ENCODE measurements at regions not wholly inside any gene's neighbourhood (a gene's known extent, or its start where the extent isn't known, plus 50 kb on each side); places are given as distances from the start of the nearest gene placed in this dataset.

DNA sequence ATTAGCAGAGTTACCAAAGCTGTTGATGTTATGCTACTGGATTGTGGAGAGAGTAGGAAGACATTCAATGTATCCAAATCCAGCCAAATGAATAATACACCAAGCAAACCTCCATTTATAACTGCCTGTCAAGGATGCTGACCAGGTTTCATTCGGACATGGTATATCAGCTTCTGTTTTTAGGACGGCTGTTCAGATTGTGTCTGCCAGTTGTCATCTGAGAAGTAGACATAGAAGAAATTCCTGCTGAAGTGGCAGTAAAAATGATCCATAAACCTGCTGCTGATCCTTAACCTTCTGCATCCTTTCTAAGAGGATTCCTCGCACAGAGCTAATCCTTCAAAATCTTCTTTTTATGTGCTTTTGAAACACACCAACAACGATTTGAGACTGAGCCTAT, 663.6 kb upstream of the PLXNA2 start:
- TF ChIP-seq, protein P1, sequence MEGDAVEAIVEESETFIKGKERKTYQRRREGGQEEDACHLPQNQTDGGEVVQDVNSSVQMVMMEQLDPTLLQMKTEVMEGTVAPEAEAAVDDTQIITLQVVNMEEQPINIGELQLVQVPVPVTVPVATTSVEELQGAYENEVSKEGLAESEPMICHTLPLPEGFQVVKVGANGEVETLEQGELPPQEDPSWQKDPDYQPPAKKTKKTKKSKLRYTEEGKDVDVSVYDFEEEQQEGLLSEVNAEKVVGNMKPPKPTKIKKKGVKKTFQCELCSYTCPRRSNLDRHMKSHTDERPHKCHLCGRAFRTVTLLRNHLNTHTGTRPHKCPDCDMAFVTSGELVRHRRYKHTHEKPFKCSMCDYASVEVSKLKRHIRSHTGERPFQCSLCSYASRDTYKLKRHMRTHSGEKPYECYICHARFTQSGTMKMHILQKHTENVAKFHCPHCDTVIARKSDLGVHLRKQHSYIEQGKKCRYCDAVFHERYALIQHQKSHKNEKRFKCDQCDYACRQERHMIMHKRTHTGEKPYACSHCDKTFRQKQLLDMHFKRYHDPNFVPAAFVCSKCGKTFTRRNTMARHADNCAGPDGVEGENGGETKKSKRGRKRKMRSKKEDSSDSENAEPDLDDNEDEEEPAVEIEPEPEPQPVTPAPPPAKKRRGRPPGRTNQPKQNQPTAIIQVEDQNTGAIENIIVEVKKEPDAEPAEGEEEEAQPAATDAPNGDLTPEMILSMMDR (IDR thresholded peaks at IDR 0.05; ENCODE audit: poor library complexity, severe bottlenecking): no peak
- no peak for TF ChIP-seq RAD21 (conservative IDR thresholded peaks at IDR 0.05)
- TF ChIP-seq SMC3 (conservative IDR thresholded peaks at IDR 0.05; ENCODE audit: poor library complexity): no peak
- TF ChIP-seq EP300 (conservative IDR thresholded peaks at IDR 0.05; ENCODE audit: poor library complexity, severe bottlenecking): no peak
- no peak for TF ChIP-seq POLR2AphosphoS5 (IDR thresholded peaks at IDR 0.05)
- TF ChIP-seq EZH2 (IDR thresholded peaks at IDR 0.05; ENCODE audit: borderline replicate concordance, insufficient read depth, low read length, poor library complexity, severe bottlenecking): no peak
- TF ChIP-seq TAF1 (IDR thresholded peaks at IDR 0.05; ENCODE audit: low read depth): no peak
- TF ChIP-seq, protein P2, sequence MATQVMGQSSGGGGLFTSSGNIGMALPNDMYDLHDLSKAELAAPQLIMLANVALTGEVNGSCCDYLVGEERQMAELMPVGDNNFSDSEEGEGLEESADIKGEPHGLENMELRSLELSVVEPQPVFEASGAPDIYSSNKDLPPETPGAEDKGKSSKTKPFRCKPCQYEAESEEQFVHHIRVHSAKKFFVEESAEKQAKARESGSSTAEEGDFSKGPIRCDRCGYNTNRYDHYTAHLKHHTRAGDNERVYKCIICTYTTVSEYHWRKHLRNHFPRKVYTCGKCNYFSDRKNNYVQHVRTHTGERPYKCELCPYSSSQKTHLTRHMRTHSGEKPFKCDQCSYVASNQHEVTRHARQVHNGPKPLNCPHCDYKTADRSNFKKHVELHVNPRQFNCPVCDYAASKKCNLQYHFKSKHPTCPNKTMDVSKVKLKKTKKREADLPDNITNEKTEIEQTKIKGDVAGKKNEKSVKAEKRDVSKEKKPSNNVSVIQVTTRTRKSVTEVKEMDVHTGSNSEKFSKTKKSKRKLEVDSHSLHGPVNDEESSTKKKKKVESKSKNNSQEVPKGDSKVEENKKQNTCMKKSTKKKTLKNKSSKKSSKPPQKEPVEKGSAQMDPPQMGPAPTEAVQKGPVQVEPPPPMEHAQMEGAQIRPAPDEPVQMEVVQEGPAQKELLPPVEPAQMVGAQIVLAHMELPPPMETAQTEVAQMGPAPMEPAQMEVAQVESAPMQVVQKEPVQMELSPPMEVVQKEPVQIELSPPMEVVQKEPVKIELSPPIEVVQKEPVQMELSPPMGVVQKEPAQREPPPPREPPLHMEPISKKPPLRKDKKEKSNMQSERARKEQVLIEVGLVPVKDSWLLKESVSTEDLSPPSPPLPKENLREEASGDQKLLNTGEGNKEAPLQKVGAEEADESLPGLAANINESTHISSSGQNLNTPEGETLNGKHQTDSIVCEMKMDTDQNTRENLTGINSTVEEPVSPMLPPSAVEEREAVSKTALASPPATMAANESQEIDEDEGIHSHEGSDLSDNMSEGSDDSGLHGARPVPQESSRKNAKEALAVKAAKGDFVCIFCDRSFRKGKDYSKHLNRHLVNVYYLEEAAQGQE (IDR thresholded peaks at IDR 0.05; ENCODE audit: borderline replicate concordance): no peak
